B cell (primary cell): ENCODE measurements at regions not wholly inside any gene's neighbourhood (a gene's known extent, or its start where the extent isn't known, plus 50 kb on each side); places are given as distances from the start of the nearest gene placed in this dataset.

ENCODE experiments used
- ATAC-seq: fragments of 200-7000 bp; cut with Tn5 transposase; one replicate; pipeline ENCODE4 v1.10.0; 2021; ENCODE audit warnings: low read depth, mild to moderate bottlenecking, moderate number of reproducible peaks, moderate library complexity
- CTCF ChIA-PET: fragments of 350-600 bp; sonication (Branson Sonifier 250); formaldehyde crosslinking; loops from one replicate; lab custom pipeline; 2021; ENCODE audit warnings: antibody characterized with exemption, inconsistent platforms; lab: Charles Lee
- POLR2A ChIA-PET: fragments of 350-600 bp; sonication (Branson Sonifier 250); formaldehyde crosslinking; loops from one replicate; lab custom pipeline; 2021; ENCODE audit warnings: antibody characterized with exemption; lab: Charles Lee
- DNase-seq: peaks from one replicate; pipeline ENCODE4 v3.0.0; 2013
- H2AFZ ChIP-seq: 2 replicates; pipeline ENCODE4 v1.6.1; 2012; ENCODE audit warnings: mild to moderate bottlenecking, low read depth, low read length; ENCODE audit not compliant: insufficient read depth, poor library complexity, severe bottlenecking
- H3K27ac ChIP-seq, 2 donors: 1 replicate in 1 of 2; 2 replicates in 1 of 2; pipeline ENCODE4 v1.5.1; 2012 to 2013; ENCODE audit warnings: low read length in 2 of 2, mild to moderate bottlenecking in 2 of 2, moderate library complexity in 1 of 2
- H3K27me3 ChIP-seq, 4 experiments: fragments of 200-600 bp in 1 of 4; sonication (generic) in 1 of 4; replicated peaks in 1 of 4; 1 replicate in 2 of 4; 2 replicates in 2 of 4; pipeline versions ENCODE4 v1.6.1 to v1.7.0; 2013 to 2016; ENCODE audit warnings: low read length in 3 of 4, mild to moderate bottlenecking in 2 of 4, mixed read lengths in 1 of 4, moderate library complexity in 1 of 4; ENCODE audit not compliant: insufficient read depth in 4 of 4, control insufficient read depth in 3 of 4; ENCODE audit errors: control extremely low read depth in 1 of 4
- H3K36me3 ChIP-seq, 2 experiments: replicated peaks in 1 of 2; 1 replicate in 1 of 2; 2 replicates in 1 of 2; pipeline versions ENCODE4 v1.6.1 to v1.7.1; 2013; ENCODE audit warnings: low read length in 1 of 2; ENCODE audit not compliant: insufficient read depth in 2 of 2, control insufficient read depth in 1 of 2; ENCODE audit errors: control extremely low read depth in 1 of 2, extremely low read depth in 1 of 2
- H3K4me1 ChIP-seq, 2 donors: fragments of 200-600 bp in 1 of 2; sonication (generic) in 1 of 2; 1 replicate in 1 of 2; 2 replicates in 1 of 2; pipeline versions ENCODE4 v1.5.1 to v1.6.1; 2013 to 2017; ENCODE audit warnings: low read length in 2 of 2; ENCODE audit not compliant: control insufficient read depth in 2 of 2, insufficient read depth in 2 of 2
- H3K4me2 ChIP-seq: replicated peaks from 2 replicates; pipeline ENCODE3; 2012; ENCODE audit warnings: mild to moderate bottlenecking, low read depth, low read length; ENCODE audit not compliant: poor library complexity, severe bottlenecking
- H3K4me3 ChIP-seq, 5 experiments: fragments of 200-600 bp in 1 of 5; sonication (generic) in 1 of 5; 1 replicate in 3 of 5; 2 replicates in 2 of 5; pipeline versions ENCODE4 v1.5.1 to v1.7.0; 2011 to 2016; ENCODE audit warnings: low read length in 4 of 5, mild to moderate bottlenecking in 4 of 5, low read depth in 2 of 5, control low read depth in 1 of 5, moderate library complexity in 1 of 5; ENCODE audit not compliant: insufficient read depth in 1 of 5; ENCODE audit errors: control extremely low read depth in 1 of 5, extremely low read depth in 1 of 5
- H3K79me2 ChIP-seq: fragments of 200-600 bp; sonication (generic); one replicate; pipeline ENCODE4 v1.6.0; 2016; ENCODE audit warnings: low read length; ENCODE audit not compliant: control insufficient read depth, insufficient read depth
- H3K9ac ChIP-seq: fragments of 200-600 bp; sonication (generic); 2 replicates; pipeline ENCODE4 v1.6.1; 2017; ENCODE audit warnings: mild to moderate bottlenecking, low read length, moderate library complexity
- H3K9me3 ChIP-seq, 3 donors: one replicate each; pipeline versions ENCODE4 v1.6.1 to v1.7.1; 2013; ENCODE audit warnings: low read length in 2 of 3; ENCODE audit not compliant: control insufficient read depth in 2 of 3, insufficient read depth in 1 of 3; ENCODE audit errors: control extremely low read depth in 1 of 3
- H4K20me1 ChIP-seq: 2 replicates; pipeline ENCODE4 v1.6.0; 2012; ENCODE audit warnings: mild to moderate bottlenecking, low read length; ENCODE audit not compliant: insufficient read depth, control insufficient read depth, poor library complexity, severe bottlenecking
- H3K27ac Mint-ChIP-seq: one replicate; pipeline ENCODE4 v1.8.0; 2021; ENCODE audit warnings: mixed read lengths
- H3K27me3 Mint-ChIP-seq: one replicate; pipeline ENCODE4 v1.8.0; 2021; ENCODE audit warnings: mixed read lengths
- H3K4me1 Mint-ChIP-seq: one replicate; pipeline ENCODE4 v1.8.0; 2021; ENCODE audit warnings: mixed read lengths
- H3K4me3 Mint-ChIP-seq: one replicate; pipeline ENCODE4 v1.8.0; 2021; ENCODE audit warnings: mixed read lengths
- H3K9me3 Mint-ChIP-seq: one replicate; pipeline ENCODE4 v1.8.0; 2022; ENCODE audit warnings: mixed read lengths; ENCODE audit not compliant: insufficient read depth
- CTCF ChIP-seq: fragments of 200-600 bp; IDR thresholded peaks from one replicate; pipeline ENCODE4 v1.8.0; 2022; ENCODE audit warnings: antibody characterized with exemption, mild to moderate bottlenecking
- EZH2 ChIP-seq: IDR thresholded peaks from 2 replicates; pipeline ENCODE4 v1.6.1; 2012; ENCODE audit warnings: borderline replicate concordance, low read depth, mild to moderate bottlenecking, moderate library complexity, low read length; ENCODE audit not compliant: insufficient read depth, poor library complexity, severe bottlenecking
- WGBS: methylation state at CpG from one replicate; pipeline ENCODE4 v1.1.5; 2013; ENCODE audit warnings: missing lambda C conversion rate; ENCODE audit not compliant: insufficient coverage; 5-methylcytosine and 5-hydroxymethylcytosine counted together
- intact Hi-C: fragments of 100-400 bp; cut with micrococcal nuclease; formaldehyde crosslinking; loops from one replicate; pipeline ENCODE4 v1.10.0; 2022

DNA sequence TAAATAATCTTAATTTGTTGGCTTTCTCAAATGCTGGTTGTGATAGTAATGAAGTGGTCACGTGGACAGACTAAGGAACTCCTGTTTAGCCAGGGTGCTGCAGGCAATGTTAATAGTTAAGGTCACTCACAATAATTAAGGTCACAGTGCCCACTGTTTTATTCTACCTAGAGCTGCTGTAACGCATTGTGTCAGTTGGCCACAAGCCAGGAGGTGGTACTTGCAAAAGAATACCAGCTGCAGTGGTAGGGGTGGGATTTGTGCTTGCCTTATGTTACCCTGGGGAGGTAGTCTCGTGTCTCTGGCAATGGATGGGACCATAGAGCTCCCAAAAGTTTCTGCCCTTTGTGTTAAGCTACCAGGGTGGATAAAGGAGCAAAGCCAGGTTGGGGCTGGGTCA is 969.1 kb upstream of the CDH8 start:
- TF ChIP-seq CTCF (no peak), EZH2 (no peak)
- Histone ChIP-seq H3K27me3 (no peaks in the 10 kb centered on the region), H3K4me2 (no peak overlapping the region), H3K9me3 (peaks cover 0 to 17% (median 0%) of the 10 kb centered on the region in 3 donors), H3K36me3 (no peaks in the 10 kb centered on the region), H3K27ac (no peak overlapping the region), H3K9ac (no peak overlapping the region), H4K20me1 (no peaks in the 10 kb centered on the region), H3K4me3 (no peak overlapping the region), H2AFZ (no peak overlapping the region), H3K79me2 (no peaks in the 10 kb centered on the region), H3K4me1 (no peaks in the 10 kb centered on the region)
- no peaks in the 10 kb centered on the region for H3K27me3 Mint-ChIP-seq
- WGBS = 57% methylated on average over 3 of the region's 3 CpGs
- POLR2A ChIA-PET = no interaction called here
- no peaks in the 10 kb centered on the region for H3K4me1 Mint-ChIP-seq
- H3K27ac Mint-ChIP-seq = no peak overlapping the region
- DNase-seq (no peak), ATAC-seq (no peak)
- H3K9me3 Mint-ChIP-seq = peaks cover 19% of the 10 kb centered on the region
- intact Hi-C loops = no loop called here
- no peak overlapping the region for H3K4me3 Mint-ChIP-seq
- CTCF ChIA-PET = no interaction called here

GRCh38 chr16:62989480-62989879 is 953.2 kb upstream of the CDH8 start:
- H3K9me3 Mint-ChIP-seq = peaks cover 3% of the 10 kb centered on the region
- Histone ChIP-seq H4K20me1 (no peaks in the 10 kb centered on the region), H3K27me3 (no peaks in the 10 kb centered on the region), H3K36me3 (no peaks in the 10 kb centered on the region), H3K4me1 (no peaks in the 10 kb centered on the region), H3K4me3 (no peak overlapping the region), H3K9ac (no peak overlapping the region), H3K79me2 (no peaks in the 10 kb centered on the region), H2AFZ (no peak overlapping the region), H3K4me2 (no peak overlapping the region), H3K27ac (no peak overlapping the region), H3K9me3 (no peaks in the 10 kb centered on the region)
- TF ChIP-seq EZH2 (no peak), CTCF (no peak)
- H3K4me3 Mint-ChIP-seq = no peak overlapping the region
- no peaks in the 10 kb centered on the region for H3K4me1 Mint-ChIP-seq
- ChIA-PET CTCF (no interaction called here), POLR2A (no interaction called here)
- DNase-seq = no peak
- intact Hi-C loops = no loop called here
- no peaks in the 10 kb centered on the region for H3K27me3 Mint-ChIP-seq
- no peak overlapping the region for H3K27ac Mint-ChIP-seq
- no CpG with 5 or more reads among the region's 1 CpG for WGBS
- no peak for ATAC-seq
